ENCODE measurements at regions not wholly inside any gene's neighbourhood (a gene's known extent, or its start where the extent isn't known, plus 50 kb on each side); places are given as distances from the start of the nearest gene placed in this dataset.

DNA sequence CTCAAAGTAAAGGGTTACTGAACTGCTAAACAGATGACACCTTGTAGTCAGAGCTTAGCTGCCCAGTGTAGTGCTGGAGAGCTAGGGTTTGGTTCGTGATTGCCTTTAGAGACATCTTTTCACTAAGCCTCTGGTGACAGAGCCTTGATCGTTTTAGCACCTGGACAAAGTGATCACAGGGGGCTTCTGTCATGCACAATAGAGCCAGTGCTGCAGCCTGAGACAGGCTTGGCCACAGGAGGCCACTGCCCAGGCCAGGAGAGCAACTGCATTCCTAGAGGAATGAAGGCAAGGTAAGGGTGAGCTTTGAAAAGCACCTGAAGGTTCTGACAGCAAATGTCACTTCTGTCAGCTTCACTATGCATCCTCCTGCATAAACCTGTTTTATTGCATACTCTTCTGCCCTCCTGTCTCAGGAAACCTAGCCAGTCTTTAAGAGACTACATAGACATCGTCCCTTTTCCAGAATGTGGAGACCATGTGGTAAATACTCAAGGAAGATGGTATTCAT lies 122.9 kb downstream of the NPY start:
- TF ChIP-seq CTCF (IDR thresholded peaks at IDR 0.05; ENCODE audit: borderline replicate concordance, extremely low read depth, low read length, poor library complexity, severe bottlenecking): no peak
- TF ChIP-seq EZH2 (IDR thresholded peaks at IDR 0.05; ENCODE audit: borderline replicate concordance, low read depth, low read length, severe bottlenecking): no peak

All from DND-41 (cell line).